ENCODE measurements at regions not wholly inside any gene's neighbourhood (a gene's known extent, or its start where the extent isn't known, plus 50 kb on each side); places are given as distances from the start of the nearest gene placed in this dataset.

- intact Hi-C loops (cut with micrococcal nuclease; ENCODE audit: unreplicated experiment) = no loop called here
- CTCF ChIA-PET = no interaction called here
- H3K4me3 Mint-ChIP-seq (ENCODE audit: low read depth, unreplicated experiment) = peak overlapping the region; percentile 37
- peaks cover 36% of the 10 kb centered on the region for H3K4me1 Mint-ChIP-seq (ENCODE audit: low read depth, unreplicated experiment)
- peak overlapping the region; percentile 71 for H3K27ac Mint-ChIP-seq (ENCODE audit: unreplicated experiment)
- H3K36me3 Mint-ChIP-seq (ENCODE audit: insufficient read depth, unreplicated experiment) = no peaks in the 10 kb centered on the region
- no peaks in the 10 kb centered on the region for H3K9me3 Mint-ChIP-seq (ENCODE audit: low read depth, unreplicated experiment)
- no TSS peak for BruUV-seq (replicated peaks)
- TF ChIP-seq CTCF (IDR thresholded peaks at IDR 0.05; ENCODE audit: unreplicated experiment) = no peak
- peak; percentile 6 for DNase-seq
- H3K27me3 Mint-ChIP-seq (ENCODE audit: unreplicated experiment) = no peaks in the 10 kb centered on the region
Observed at GRCh38 chr9:81032030-81032572, 657.2 kb downstream of the TLE1 start.

GRCh38 chr9:81031422-81032029 is 657.8 kb downstream of the TLE1 start:
- TF ChIP-seq CTCF (IDR thresholded peaks at IDR 0.05; ENCODE audit: unreplicated experiment) = no peak
- H3K27ac Mint-ChIP-seq (ENCODE audit: unreplicated experiment) = peak overlapping the region; percentile 71
- H3K36me3 Mint-ChIP-seq (ENCODE audit: insufficient read depth, unreplicated experiment) = no peaks in the 10 kb centered on the region
- peaks cover 36% of the 10 kb centered on the region for H3K4me1 Mint-ChIP-seq (ENCODE audit: low read depth, unreplicated experiment)
- no peaks in the 10 kb centered on the region for H3K9me3 Mint-ChIP-seq (ENCODE audit: low read depth, unreplicated experiment)
- intact Hi-C loops (cut with micrococcal nuclease; ENCODE audit: unreplicated experiment) = no loop called here
- DNase-seq = peak; percentile 28
- no peaks in the 10 kb centered on the region for H3K27me3 Mint-ChIP-seq (ENCODE audit: unreplicated experiment)
- peak overlapping the region; percentile 37 for H3K4me3 Mint-ChIP-seq (ENCODE audit: low read depth, unreplicated experiment)
- BruUV-seq (replicated peaks) = no TSS peak
- CTCF ChIA-PET = no interaction called here

GRCh38 chr9:81030027-81030426 is 659.3 kb downstream of the TLE1 start:
- Mint-ChIP-seq H3K36me3 (ENCODE audit: insufficient read depth, unreplicated experiment) (no peaks in the 10 kb centered on the region), H3K4me1 (ENCODE audit: low read depth, unreplicated experiment) (peaks cover 36% of the 10 kb centered on the region), H3K27ac (ENCODE audit: unreplicated experiment) (no peak overlapping the region), H3K4me3 (ENCODE audit: low read depth, unreplicated experiment) (no peak overlapping the region), H3K27me3 (ENCODE audit: unreplicated experiment) (no peaks in the 10 kb centered on the region), H3K9me3 (ENCODE audit: low read depth, unreplicated experiment) (no peaks in the 10 kb centered on the region)
- CTCF ChIA-PET = no interaction called here
- intact Hi-C loops (cut with micrococcal nuclease; ENCODE audit: unreplicated experiment) = no loop called here
- DNase-seq = no peak
- no TSS peak for BruUV-seq (replicated peaks)
- no peak for TF ChIP-seq CTCF (IDR thresholded peaks at IDR 0.05; ENCODE audit: unreplicated experiment)

- peaks cover 31% of the 10 kb centered on the region for H3K4me1 Mint-ChIP-seq (ENCODE audit: low read depth, unreplicated experiment)
- H3K4me3 Mint-ChIP-seq (ENCODE audit: low read depth, unreplicated experiment) = no peak overlapping the region
- no peaks in the 10 kb centered on the region for H3K9me3 Mint-ChIP-seq (ENCODE audit: low read depth, unreplicated experiment)
- DNase-seq = peak; percentile 39
- intact Hi-C loops (cut with micrococcal nuclease; ENCODE audit: unreplicated experiment) = loop anchor here (10.0 kb wide), 1 partner anchor 64 kb away; no protein-coding TSS in a partner anchor
- peak overlapping the region; percentile 39 for H3K27ac Mint-ChIP-seq (ENCODE audit: unreplicated experiment)
- H3K27me3 Mint-ChIP-seq (ENCODE audit: unreplicated experiment) = no peaks in the 10 kb centered on the region
- CTCF ChIA-PET = no interaction called here
- TF ChIP-seq CTCF (IDR thresholded peaks at IDR 0.05; ENCODE audit: unreplicated experiment) = no peak
- BruUV-seq (replicated peaks) = no TSS peak
- H3K36me3 Mint-ChIP-seq (ENCODE audit: insufficient read depth, unreplicated experiment) = no peaks in the 10 kb centered on the region
Observed at GRCh38 chr9:81028504-81028903, 660.8 kb downstream of the TLE1 start.
